DMS153 treated with DMSO at 0.1 percent for 48 hours (cell line): ENCODE measurements at regions not wholly inside any gene's neighbourhood (a gene's known extent, or its start where the extent isn't known, plus 50 kb on each side); places are given as distances from the start of the nearest gene placed in this dataset.
A peak's percentile ranks its signal among the peaks of the same experiment; 100 is the strongest.

ENCODE experiments used
- DNase-seq: peaks from one replicate; lab custom pipeline; 2025; ENCODE audit not compliant: unreplicated experiment; lab: John Stamatoyannopoulos, UW

- DNase-seq, result no peak
Measured at GRCh38 chr3:152516216-152516615, 247.5 kb downstream of the MBNL1 start.

- DNase-seq, result no peak
Measured at GRCh38 chr3:152517502-152517901, 248.8 kb downstream of the MBNL1 start.

- DNase-seq, result no peak
Measured at GRCh38 chr3:152518346-152518745, 249.6 kb downstream of the MBNL1 start.

GRCh38 chr3:152519376-152519775 is 250.6 kb downstream of the MBNL1 start:
- no peak for DNase-seq

GRCh38 chr3:152522036-152522435 is 253.3 kb downstream of the MBNL1 start:
- no peak for DNase-seq

- DNase-seq, result peak; percentile 7
Measured at GRCh38 chr3:152524198-152525140, 255.7 kb downstream of the MBNL1 start.

- no peak for DNase-seq
Measured at GRCh38 chr3:152531717-152532116, 263.0 kb downstream of the MBNL1 start.

GRCh38 chr3:152538518-152538917 is 269.8 kb downstream of the MBNL1 start:
- DNase-seq, result no peak

- DNase-seq, result no peak
Measured at GRCh38 chr3:152539191-152539764, 270.5 kb downstream of the MBNL1 start.

- DNase-seq, result no peak
Measured at GRCh38 chr3:152540120-152540519, 271.4 kb downstream of the MBNL1 start.

- no peak for DNase-seq
Measured at GRCh38 chr3:152547153-152547552, 278.4 kb downstream of the MBNL1 start.

GRCh38 chr3:152549263-152549662 is 280.5 kb downstream of the MBNL1 start:
- no peak for DNase-seq

GRCh38 chr3:152550284-152550683 is 281.6 kb downstream of the MBNL1 start:
- DNase-seq, result no peak

GRCh38 chr3:152554980-152555379 is 280.0 kb upstream of the P2RY1 start:
- DNase-seq, result no peak

GRCh38 chr3:152555666-152556291 is 279.2 kb upstream of the P2RY1 start:
- no peak for DNase-seq

GRCh38 chr3:152556731-152557254 is 278.1 kb upstream of the P2RY1 start:
- DNase-seq, result no peak

- DNase-seq, result no peak
Measured at GRCh38 chr3:152557302-152557999, 277.5 kb upstream of the P2RY1 start.

- no peak for DNase-seq
Measured at GRCh38 chr3:152558386-152558785, 276.5 kb upstream of the P2RY1 start.

- DNase-seq, result no peak
Measured at GRCh38 chr3:152559246-152559645, 275.7 kb upstream of the P2RY1 start.

GRCh38 chr3:152564459-152564858 is 270.5 kb upstream of the P2RY1 start:
- DNase-seq, result no peak

GRCh38 chr3:152574461-152575079 is 260.4 kb upstream of the P2RY1 start:
- peak; percentile 12 for DNase-seq
